GM18868 (cell line): ENCODE measurements at regions not wholly inside any gene's neighbourhood (a gene's known extent, or its start where the extent isn't known, plus 50 kb on each side); places are given as distances from the start of the nearest gene placed in this dataset.

Source experiments
- ATAC-seq: cut with Tn5 transposase; IDR thresholded peaks from one replicate; pipeline ENCODE4 v1.9.1; 2021; ENCODE audit warnings: mild to moderate bottlenecking, moderate library complexity; ENCODE audit not compliant: unreplicated experiment

DNA sequence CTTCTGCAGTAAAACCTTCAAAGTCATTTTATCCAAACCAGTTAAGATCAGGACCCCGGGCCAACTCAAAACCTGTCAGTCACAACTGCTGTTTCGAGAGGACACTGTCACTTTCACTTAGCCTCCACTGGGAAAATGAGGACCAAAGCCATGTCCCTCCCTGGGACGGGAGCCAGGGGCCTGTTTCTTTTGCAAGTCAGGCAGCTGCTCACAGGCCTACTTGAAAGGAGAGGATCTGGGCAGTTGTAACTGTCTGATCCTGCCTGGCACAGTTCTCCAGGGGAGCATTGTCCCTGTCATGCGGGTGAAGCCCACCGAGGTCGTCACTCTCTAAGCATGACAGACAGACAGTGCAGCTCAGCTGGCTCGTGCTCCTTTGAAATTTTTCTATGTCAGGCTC is 276.2 kb downstream of the NPIPA8 start:
- ATAC-seq, result no peak

DNA sequence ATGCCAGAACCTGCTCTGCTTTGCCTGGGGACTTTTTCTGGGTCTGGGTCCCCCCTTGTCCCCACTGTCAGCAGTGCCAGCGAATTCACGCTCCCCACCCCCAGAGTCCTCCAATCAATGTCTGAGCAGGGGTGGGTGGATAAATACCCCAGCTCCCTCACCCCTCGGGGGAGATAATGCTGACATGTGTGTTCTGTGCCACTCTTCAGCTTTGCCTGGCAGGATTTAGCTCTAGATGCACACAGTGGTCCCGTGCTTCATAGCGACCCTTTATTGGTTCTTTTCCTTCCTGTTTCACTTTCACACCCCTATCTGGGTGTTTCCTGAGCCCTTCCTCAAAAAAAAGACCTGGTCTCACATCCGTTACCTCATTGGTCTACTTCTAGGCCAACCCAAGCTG is 277.0 kb downstream of the NPIPA8 start:
- ATAC-seq, result no peak

DNA sequence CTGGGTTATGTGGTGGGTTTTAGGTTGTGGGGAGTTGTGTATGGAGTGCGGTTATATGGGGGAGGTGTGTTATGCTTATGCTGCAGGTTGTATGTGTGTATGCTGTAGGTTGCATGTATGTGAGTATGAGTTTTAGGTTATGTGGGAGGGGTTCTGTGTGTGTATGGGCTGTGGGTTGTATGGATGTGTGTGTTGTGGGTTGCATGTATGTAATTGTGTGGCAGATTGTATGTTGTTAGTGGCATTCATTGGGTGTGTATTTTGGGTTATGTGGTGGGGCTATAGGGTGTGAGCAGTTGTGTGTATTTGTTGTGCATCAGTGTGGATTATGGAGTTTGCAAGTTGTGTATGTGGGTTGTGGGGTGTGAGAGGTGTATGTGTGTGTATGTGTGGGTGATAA is 277.4 kb downstream of the NPIPA8 start:
- no peak for ATAC-seq

DNA sequence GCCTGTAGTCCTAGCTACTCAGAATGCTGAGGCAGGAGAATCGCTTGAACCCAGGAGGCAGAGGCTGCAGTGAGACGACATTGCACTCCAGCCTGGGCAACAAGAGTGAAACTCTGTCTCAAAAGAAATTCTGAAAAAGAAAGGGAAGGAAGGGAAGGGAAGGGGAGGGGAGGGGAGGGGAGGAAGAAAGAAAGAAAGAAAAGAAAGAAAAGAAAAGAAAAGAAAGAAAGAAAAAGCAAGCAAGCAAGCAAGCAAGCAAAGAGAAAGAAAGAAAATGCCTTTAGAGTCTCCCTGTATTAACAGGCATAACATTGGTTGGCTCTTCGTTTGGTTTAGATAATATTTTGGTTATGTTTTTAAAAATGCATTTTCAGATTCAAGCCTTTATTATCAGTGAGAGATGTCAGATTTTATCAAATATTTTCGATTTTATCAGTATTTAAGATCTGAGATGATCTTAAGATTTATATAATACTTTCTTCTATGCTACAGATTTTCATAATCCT is 281.1 kb downstream of the NPIPA8 start:
- ATAC-seq, result no peak

DNA sequence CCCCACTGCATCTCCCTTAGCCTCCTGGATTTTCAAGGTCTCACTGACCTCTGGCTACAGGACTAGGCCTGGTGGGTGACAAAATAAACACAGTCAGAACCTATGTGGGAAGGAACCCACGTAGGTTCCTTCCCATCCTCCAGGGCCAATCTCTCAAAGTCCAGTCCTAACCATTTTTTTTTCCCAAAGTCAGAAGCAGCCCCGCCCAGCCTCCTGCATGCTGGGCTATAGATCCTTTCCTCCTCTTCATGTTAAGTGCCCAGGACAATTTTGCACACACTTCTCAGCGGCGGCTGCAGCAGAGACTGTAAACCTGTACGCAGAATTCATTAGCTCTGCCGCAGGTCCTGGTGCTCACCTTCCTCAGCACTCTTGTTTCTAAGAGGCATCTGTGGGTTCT is 285.8 kb downstream of the NPIPA8 start:
- ATAC-seq, result no peak

DNA sequence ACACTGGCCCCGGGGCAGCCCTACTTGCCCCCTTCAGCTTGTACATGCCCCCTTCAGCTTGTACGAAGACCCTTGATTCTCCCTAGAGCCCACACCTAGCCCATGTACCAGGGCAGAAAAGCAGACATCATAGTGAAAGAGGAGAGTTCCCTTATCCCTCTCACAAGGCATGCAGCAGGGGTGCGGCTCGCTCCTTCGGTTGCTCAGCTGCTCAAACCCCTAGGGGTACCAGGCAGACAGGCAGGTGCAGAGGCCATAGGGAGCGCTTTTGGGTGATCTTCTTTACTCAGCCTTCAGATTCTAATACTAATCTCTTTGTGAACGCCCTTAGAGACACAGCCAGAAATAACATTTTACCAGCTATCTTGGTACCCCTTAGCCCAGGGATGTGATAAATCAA is 286.3 kb downstream of the NPIPA8 start:
- ATAC-seq, result no peak

DNA sequence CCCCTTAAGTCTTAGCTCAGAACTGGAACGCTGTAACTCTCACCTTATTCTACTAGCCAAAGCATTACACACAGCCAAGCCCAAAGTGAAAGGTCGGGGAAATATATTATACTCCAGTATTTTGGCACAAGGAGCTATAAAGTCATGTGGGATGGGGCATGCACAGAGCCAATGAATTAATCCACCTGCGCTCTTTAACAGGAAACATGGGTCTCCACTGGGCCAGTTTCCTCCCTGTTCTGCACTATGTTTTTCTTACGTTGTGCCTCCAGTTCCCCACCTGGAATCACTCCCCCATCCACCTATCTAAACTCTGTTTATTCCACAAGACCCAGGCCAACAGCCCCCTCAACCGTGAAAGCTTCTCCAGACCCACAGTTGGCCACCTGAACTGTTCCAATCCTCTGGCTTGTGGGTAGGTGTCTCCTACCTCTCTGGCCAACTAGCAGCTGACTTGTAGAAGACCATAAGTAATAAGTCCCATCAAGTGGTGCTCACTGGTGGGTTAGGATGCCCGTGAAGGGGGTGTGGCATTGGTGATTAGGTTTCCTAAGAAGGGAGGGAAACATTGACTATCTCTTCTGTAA is 286.9 kb downstream of the NPIPA8 start:
- no peak for ATAC-seq

DNA sequence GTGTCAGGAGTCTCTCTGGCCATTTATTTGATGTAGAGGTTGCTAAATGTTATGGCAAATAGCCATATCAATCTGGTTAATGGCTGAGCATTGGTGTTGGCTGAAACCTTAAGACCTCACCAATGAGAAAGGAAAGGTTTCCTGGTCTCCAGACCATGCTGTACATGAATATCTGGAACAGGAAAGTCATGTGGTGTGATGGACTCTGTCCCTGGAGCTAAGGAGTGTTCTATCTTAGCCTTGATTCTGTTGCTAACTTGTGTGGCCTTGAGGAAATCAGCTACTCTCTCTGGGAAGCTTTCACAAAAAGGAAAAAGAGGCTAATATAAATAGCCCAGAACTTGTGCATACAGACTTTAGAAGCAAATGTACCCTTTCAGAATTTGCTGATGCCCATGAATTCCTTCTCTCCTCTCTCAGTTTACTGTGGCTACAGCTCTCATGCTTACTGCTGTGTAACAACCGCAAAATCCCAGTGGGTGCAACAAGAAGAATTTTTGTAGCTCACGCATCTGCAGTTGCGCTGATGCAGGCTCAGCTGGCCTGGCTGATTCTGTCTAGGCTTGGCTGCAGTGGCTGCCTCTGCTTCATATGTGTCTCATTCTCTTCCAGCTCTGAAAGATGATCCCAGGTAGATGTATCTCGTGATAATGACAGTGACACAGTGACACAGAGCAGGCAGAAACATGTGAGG is 287.5 kb downstream of the NPIPA8 start:
- ATAC-seq, result no peak

DNA sequence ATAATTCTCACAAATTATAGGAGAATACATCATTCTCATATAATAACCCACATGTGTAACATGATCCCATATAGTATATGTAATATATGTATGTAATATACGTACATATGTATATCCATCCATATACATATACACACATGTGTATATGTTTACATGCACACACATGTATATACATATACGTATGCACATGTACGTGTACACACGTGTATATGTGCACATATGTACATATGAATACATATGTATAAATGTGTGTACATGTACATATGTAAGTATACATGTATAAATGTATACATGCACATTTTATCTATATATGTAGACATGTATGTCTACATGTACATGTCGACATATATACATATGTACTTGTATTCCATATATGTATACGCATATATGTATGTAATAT is 288.8 kb downstream of the NPIPA8 start:
- no peak for ATAC-seq

DNA sequence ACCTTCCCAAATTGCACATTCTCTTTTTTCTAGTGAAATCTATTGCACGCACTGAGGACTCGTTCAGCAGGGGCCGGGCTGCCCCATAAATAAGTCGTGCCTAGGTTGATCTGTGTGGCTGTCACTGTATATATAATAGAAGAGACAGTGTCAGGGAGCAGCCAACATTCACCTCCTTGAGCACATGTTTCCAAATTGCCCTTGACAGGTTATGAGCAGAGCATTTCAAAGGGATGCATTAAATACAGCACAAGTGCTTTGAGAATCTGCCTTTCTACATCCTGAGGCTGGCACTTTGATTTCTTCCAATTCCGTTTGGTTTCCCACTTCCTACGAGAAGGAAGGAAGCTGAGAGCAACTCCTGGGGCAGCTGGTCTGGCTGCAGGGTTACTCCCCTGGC is 291.2 kb downstream of the NPIPA8 start:
- ATAC-seq, result no peak

DNA sequence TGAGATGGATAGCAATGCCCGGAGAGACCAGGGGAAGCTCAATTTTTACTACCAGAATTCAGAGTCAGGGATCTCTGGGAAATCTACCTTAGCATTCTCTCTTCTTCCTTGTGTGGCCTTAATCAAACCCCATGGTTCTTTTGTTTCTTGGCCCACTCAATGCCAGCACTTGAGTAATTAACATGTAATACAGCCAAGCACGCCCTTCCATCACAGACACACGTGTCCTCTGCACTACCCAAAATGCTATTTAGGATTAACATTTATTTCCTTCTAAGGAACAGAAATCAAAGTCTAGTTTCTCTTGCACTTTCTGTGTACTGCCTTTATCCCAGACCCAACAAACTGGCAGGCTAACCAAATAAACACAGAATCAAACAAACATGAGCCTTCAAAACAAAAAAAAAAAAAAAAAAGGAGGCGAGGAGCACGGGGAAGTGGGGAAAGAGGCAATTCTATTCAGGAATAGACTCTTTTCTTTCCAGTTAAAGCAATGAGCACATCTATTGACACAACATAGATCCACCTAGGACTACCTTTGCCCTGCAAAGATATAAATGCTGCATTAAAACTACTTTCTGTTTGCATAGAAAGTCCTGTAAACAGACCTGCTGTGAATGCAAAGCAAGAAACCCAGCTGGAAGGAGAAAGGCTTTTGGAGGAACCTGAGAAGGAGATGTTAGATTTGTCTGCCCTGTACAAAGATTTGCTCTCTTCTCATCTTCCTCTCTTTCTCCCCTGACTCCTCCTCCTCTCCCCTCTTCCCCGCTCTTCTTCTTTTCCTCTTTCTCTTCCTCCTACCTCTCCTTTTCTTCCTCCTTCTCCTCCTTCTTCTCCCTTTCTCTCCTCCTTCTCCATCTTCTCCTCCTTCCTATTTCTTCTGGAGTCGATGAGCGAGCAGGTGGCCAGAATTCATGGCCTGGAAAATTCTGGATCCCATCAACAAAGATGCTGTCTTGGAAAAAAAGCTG is 294.4 kb downstream of the NPIPA8 start:
- no peak for ATAC-seq

DNA sequence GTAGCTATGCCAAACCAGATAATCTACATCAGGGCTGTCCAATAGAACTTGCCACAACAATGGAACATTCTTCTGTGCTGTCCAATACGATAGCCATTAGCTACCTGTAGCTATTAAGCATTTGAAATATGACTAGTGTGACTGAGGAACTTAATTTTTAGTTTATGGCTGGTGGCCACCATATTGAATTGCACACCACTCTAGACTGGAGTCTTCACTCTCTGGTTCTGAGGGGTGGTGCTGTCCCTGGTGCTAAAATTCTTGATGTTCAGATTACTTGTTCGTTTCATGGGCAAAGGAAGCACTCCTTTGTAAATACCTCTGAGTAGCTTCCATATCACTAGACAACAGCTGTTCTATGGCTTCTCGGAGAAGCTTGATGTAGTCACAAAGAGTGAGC is 296.6 kb downstream of the NPIPA8 start:
- ATAC-seq, result no peak

DNA sequence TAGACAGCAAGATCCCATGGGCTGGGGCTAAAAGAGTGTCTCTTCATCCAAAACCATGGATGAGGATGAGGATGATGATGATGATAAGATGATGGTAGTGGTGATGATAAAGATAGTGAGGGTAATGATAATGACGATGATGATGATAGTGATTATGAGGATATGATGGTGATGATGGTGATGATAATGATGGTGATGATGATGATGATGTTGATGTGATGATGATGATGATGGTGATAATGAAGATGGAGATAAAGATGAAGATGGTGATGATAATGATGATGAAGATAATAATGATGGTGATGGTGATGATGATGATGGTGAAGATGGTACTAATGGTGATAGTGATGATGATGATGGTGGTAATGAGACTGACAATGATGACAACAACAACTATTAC is 299.5 kb downstream of the NPIPA8 start:
- ATAC-seq, result no peak

DNA sequence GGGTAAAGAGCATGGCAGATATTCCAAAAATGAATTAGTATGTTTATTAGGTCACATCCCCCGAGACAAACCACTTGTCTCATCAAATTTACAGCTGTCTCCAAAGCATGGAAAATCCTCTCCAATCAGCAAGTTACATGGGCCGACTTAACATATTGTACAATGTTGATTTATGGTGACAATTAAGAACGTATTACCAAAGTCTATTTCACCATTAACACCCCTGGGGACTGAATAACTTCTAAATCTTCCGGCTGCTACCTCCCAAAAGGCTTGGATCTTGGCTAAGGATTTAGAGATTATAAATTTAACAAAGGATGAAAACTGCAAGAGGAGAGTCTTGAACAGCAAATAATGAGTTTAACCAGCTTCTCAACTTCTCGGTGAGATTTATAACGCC is 311.9 kb downstream of the NPIPA8 start:
- ATAC-seq, result no peak

DNA sequence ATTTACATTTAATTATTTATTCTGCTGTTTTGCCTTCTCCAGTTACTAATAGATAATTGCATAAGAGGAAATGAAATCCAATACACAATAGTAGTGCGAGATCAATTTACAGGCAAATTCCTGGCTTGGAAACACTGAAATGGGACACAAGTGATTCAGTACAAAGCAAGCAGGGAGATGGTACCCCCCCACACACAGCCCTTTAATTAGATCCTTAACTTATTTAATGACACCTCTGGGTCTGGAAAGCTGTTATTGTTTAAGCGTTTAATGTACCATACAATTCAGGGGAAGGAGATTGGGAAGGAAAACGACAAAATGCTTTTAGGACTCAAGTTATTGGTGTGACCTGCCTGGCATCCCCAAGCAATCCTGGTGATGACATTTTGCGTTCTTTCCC is 318.2 kb downstream of the NPIPA8 start:
- ATAC-seq, result no peak

DNA sequence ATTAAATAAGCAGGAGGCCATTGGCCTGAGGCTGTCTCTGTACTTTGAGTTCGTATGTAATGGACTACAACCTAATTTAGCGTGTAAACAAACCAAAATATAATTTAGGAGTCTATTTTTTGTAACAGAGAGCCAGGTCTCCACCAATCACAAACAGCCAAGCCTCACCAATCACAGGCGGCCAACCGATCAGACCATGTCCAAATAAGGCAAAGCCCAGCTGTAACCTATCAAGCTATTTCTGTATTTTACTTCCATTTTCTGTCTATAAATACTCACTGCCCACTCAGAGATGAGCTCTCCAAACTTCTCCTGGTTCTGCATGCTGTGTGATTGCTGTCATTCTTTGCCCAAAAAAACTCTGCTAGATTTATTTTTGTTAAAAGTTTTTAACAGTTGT is 322.7 kb downstream of the NPIPA8 start:
- ATAC-seq, result no peak

DNA sequence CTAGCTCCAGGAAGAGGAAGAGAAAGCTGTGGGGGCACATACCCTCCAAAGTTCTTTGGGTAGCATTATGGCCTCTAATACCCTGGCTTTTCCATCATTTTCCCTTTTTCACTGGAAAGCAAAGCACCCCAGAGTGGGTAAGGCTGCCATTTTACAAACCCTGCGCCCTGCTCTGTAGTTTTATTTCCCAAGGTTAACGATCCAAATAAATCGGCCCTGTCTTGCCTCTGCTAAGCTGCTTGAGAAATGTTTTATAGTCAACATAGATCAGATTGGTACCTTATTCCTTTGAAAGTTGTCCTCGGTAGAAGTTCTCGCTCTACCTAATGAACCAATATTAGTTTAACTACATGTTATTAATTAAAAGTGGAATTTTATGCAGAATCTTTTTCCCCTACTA is 328.2 kb downstream of the NPIPA8 start:
- no peak for ATAC-seq

DNA sequence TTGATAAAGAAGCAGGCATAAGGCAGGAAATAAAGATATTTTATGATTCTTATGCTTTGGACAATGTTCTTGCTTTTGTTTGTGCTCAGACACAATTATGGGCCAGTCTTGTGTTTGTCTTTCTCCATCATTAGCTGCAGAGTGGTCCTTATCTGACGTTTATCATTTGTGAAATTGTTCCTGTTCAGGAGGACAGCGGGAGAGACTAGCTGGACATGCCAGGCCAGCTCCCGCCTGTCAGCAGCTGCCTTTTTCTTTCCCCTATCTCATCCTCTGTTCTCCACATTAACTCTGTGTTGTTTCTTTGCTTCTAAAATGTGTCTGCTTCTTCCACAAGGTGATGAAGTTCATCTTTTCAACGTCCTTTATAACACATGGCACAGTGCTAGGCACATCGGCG is 333.5 kb downstream of the NPIPA8 start:
- ATAC-seq, result no peak

DNA sequence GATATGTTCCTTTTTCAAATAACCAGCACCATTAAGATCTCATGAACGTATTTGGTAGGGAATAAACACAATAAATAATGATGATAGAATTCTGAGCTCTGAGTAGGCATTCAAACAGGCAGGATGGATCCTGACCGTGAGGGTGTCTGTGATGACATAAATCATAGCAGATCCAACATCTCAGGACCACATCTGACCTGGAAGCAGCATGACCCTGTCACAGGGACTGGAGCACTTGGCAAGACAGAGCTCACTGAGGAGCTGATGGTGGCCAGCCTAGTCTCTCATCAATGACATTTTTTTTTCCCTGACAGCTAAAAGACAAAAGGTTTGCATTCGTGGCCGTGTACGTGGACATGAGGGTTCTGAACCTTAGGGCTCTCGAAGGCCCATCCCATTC is 337.5 kb downstream of the NPIPA8 start:
- no peak for ATAC-seq

DNA sequence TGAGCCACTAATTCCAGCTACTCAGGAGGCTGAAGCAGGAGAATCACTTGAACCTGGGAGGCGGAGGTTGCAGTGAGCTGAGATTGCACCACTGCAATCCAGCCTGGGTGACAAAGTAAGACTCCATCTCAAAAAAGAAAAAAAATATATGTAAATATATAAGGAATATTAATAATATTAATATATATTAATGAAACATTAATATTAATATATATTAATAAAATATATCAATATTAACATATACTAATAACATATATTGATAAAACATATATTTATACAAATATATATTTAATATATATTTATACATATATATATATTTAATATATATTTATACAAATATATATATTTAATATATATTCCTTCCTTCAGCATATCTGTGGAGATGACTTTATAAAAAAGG is 338.0 kb downstream of the NPIPA8 start:
- ATAC-seq, result no peak

DNA sequence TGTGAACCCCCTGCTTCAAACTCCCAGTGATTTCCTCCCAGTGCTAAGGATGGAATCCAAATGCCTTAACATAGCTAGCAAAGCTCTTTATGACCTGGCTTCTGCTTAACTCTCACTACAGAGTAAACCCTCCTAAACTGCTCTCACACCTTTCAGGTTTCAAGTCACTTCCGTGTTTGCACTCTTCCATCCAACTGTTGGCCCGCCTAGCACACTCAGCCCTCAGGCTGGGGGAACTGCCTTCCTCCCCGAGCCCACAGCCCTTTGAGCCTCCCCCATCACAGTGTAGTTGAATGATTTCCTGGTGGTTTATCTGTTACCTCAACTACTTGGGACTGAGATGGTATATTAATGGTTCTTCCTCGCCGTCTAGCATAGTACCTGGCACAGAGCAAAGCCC is 342.5 kb downstream of the NPIPA8 start:
- no peak for ATAC-seq

DNA sequence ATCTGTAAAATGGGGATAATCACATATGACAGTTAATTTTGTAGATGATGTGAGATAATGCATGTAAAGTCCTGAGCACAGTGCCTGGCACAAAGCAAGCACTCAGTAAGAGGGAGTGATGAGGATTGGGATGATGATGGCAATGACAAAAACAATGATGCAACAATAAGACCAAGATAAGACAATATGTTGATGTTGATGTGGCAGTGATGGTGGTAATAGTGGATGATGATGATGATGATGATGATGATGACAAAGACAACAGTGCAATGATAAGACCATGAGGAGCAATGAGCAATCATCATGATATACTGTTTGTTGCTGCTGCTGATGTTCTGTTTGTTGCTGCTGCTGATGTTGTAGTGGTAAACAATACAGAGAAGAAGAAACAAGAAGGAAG is 344.1 kb downstream of the NPIPA8 start:
- ATAC-seq, result no peak
